HCT116 (cell line): ENCODE measurements at regions not wholly inside any gene's neighbourhood (a gene's known extent, or its start where the extent isn't known, plus 50 kb on each side); places are given as distances from the start of the nearest gene placed in this dataset.
"Not testable (repeated sequence)": the region's sequence is repeated elsewhere in the genome, so short reads cannot be mapped to it uniquely, and the experiment has no call there.

ENCODE experiments used
- ATAC-seq: fragments of 200-7000 bp; cut with Tn5 transposase; 2 replicates; pipeline ENCODE4 v1.9.1; 2020; ENCODE audit warnings: mild to moderate bottlenecking, moderate library complexity
- BruUV-seq: library from RNA; stranded (reverse); fragments of 400-500 nt; replicated peaks from 2 replicates; lab custom pipeline; 2021; lab: Mats Ljungman, UMichigan
- CTCF ChIA-PET: fragments of 300-600 bp; sonication (Branson Sonifier 250); formaldehyde crosslinking; loops from one replicate; lab custom pipeline; 2021; ENCODE audit warnings: antibody characterized with exemption; lab: Charles Lee
- POLR2A ChIA-PET: fragments of 300-600, 350-600 bp; sonication (Branson Sonifier 250); formaldehyde crosslinking; loops from one replicate; lab custom pipeline; 2021; ENCODE audit warnings: antibody characterized with exemption; lab: Charles Lee
- RAD21 ChIA-PET, 2 experiments: fragments of 300-600 bp; sonication (Branson Sonifier 250); formaldehyde crosslinking; loops; one replicate each; lab custom pipeline; 2023; ENCODE audit warnings: low total read pairs in 2 of 2; ENCODE audit not compliant: uncharacterized antibody in 2 of 2, unreplicated experiment in 2 of 2, low non-redundant PET in 1 of 2; lab: Charles Lee
- DNase-seq: peaks from one replicate; pipeline ENCODE4 v3.0.0-alpha.2; 2010; ENCODE audit warnings: low read depth, low spot score
- H2AFZ ChIP-seq: fragments of 200-600 bp; shearing (Covaris generic), sonication (generic); 2 replicates; pipeline ENCODE4 v1.6.1; 2017; ENCODE audit warnings: low read depth, mixed run types, mixed read lengths, antibody characterized with exemption, low read length; ENCODE audit not compliant: poor library complexity, severe bottlenecking
- H3K27ac ChIP-seq: 2 replicates; pipeline ENCODE4 v1.5.1; 2012; ENCODE audit warnings: low read depth, low read length
- H3K27me3 ChIP-seq: fragments of 200-600 bp; sonication (generic); 2 replicates; pipeline ENCODE4 v1.6.1; 2016; ENCODE audit warnings: mixed run types, low read length, mixed read lengths; ENCODE audit not compliant: insufficient read depth
- H3K36me3 ChIP-seq, 2 experiments: fragments of 200-500 bp in 1 of 2; fragments of 200-600 bp in 1 of 2; sonication (Bioruptor generic) in 1 of 2; sonication (generic) in 1 of 2; 2 replicates each; pipeline versions ENCODE4 v1.5.1 to v1.6.1; 2014 to 2016; ENCODE audit warnings: low read length in 2 of 2, inconsistent platforms in 1 of 2, mixed read lengths in 1 of 2, mixed run types in 1 of 2; ENCODE audit not compliant: insufficient read depth in 2 of 2, control insufficient read depth in 1 of 2
- H3K4me1 ChIP-seq, 2 experiments: fragments of 200-600 bp in 1 of 2; sonication (generic) in 1 of 2; 2 replicates each; pipeline versions ENCODE4 v1.5.1 to v1.6.1; 2012 to 2017; ENCODE audit warnings: low read length in 2 of 2, inconsistent platforms in 1 of 2, mild to moderate bottlenecking in 1 of 2, mixed read lengths in 1 of 2, mixed run types in 1 of 2, moderate library complexity in 1 of 2; ENCODE audit not compliant: insufficient read depth in 2 of 2, control insufficient read depth in 1 of 2
- H3K4me2 ChIP-seq: fragments of 200-600 bp; sonication (generic); 2 replicates; pipeline ENCODE4 v1.6.1; 2017; ENCODE audit warnings: mixed run types, low read length, mixed read lengths
- H3K4me3 ChIP-seq, 2 experiments: fragments of 200-600 bp in 1 of 2; sonication (generic) in 1 of 2; replicated peaks in 1 of 2; 2 replicates each; pipeline ENCODE4 v1.5.1; 2011 to 2016; ENCODE audit warnings: low read length in 2 of 2, control low read depth in 1 of 2, low read depth in 1 of 2, mild to moderate bottlenecking in 1 of 2, mixed read lengths in 1 of 2, mixed run types in 1 of 2
- H3K79me2 ChIP-seq: fragments of 200-600 bp; sonication (generic); 2 replicates; pipeline ENCODE4 v1.6.1; 2017; ENCODE audit warnings: mild to moderate bottlenecking, mixed run types, low read length, moderate library complexity, mixed read lengths; ENCODE audit not compliant: insufficient read depth
- H3K9ac ChIP-seq: fragments of 200-600 bp; sonication (generic); 2 replicates; pipeline ENCODE4 v1.6.1; 2016; ENCODE audit warnings: low read length, mixed read lengths
- H3K9me2 ChIP-seq: fragments of 200-600 bp; sonication (generic), shearing (Covaris generic); 2 replicates; pipeline ENCODE4 v1.6.1; 2017; ENCODE audit warnings: mixed run types, mild to moderate bottlenecking, moderate library complexity; ENCODE audit not compliant: insufficient read depth
- H3K9me3 ChIP-seq, 2 experiments: fragments of 200-500 bp in 1 of 2; fragments of 200-600 bp in 1 of 2; sonication (Bioruptor generic) in 1 of 2; sonication (generic) in 1 of 2; 2 replicates each; pipeline ENCODE4 v1.6.1; 2014 to 2017; ENCODE audit warnings: low read length in 2 of 2, mixed read lengths in 2 of 2, inconsistent platforms in 1 of 2, low read depth in 1 of 2, mild to moderate bottlenecking in 1 of 2, mixed run types in 1 of 2, moderate library complexity in 1 of 2; ENCODE audit not compliant: control insufficient read depth in 1 of 2, insufficient read depth in 1 of 2
- H4K20me1 ChIP-seq: fragments of 200-600 bp; sonication (generic), shearing (Covaris generic); 2 replicates; pipeline ENCODE4 v1.6.1; 2017; ENCODE audit warnings: mixed run types, mild to moderate bottlenecking, moderate library complexity; ENCODE audit not compliant: insufficient read depth
- CBX3 ChIP-seq: IDR thresholded peaks from 2 replicates; pipeline ENCODE4 v1.6.1; 2012; ENCODE audit warnings: low read depth
- CEBPB ChIP-seq: IDR thresholded peaks from 2 replicates; pipeline ENCODE4 v1.6.1; 2012; ENCODE audit warnings: low read depth
- EZH2 ChIP-seq: fragments of 200-600 bp; sonication (generic); IDR thresholded peaks from 2 replicates; pipeline ENCODE4 v1.6.1; 2017; ENCODE audit warnings: antibody characterized with exemption, mixed run types
- SP1 ChIP-seq: IDR thresholded peaks from 2 replicates; pipeline ENCODE4 v1.6.1; 2012; ENCODE audit warnings: low read depth
- YY1 ChIP-seq: IDR thresholded peaks from 2 replicates; pipeline ENCODE4 v1.6.1; 2011; ENCODE audit warnings: low read length, low read depth, moderate library complexity, mild to moderate bottlenecking; ENCODE audit not compliant: insufficient replicate concordance; ENCODE audit errors: extremely low read depth
- ZFX ChIP-seq: fragments of 450-650 bp; IDR thresholded peaks from 2 replicates; pipeline ENCODE4 v1.6.1; 2017
- intact Hi-C: fragments of 100-400 bp; cut with micrococcal nuclease; formaldehyde crosslinking; loops from 2 replicates; pipeline ENCODE4 v1.10.0; 2022
- TF ChIP-seq, protein P1 (sequence below): IDR thresholded peaks from 2 replicates; pipeline ENCODE4 v1.6.1; 2012; ENCODE audit warnings: low read depth

DNA sequence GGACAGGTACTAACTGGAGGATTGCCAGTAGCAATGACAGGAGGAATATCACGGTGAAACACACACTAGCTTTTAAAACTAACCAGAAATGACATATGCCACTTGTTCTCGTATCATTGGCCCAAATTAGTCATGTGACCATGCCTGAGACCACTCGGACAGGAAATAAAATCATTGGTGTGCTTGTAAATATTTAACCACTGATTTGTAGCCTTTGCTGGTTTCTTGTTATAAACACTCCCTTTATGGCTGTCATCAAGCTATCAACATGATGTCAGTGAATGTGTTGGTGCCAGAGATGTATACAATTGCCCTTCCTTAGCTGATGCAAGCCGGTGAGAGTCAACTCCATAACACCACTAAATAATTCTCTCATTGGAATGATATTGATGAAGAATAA lies 123.7 kb upstream of the ANKH start (continued):
- TF ChIP-seq, protein P1, sequence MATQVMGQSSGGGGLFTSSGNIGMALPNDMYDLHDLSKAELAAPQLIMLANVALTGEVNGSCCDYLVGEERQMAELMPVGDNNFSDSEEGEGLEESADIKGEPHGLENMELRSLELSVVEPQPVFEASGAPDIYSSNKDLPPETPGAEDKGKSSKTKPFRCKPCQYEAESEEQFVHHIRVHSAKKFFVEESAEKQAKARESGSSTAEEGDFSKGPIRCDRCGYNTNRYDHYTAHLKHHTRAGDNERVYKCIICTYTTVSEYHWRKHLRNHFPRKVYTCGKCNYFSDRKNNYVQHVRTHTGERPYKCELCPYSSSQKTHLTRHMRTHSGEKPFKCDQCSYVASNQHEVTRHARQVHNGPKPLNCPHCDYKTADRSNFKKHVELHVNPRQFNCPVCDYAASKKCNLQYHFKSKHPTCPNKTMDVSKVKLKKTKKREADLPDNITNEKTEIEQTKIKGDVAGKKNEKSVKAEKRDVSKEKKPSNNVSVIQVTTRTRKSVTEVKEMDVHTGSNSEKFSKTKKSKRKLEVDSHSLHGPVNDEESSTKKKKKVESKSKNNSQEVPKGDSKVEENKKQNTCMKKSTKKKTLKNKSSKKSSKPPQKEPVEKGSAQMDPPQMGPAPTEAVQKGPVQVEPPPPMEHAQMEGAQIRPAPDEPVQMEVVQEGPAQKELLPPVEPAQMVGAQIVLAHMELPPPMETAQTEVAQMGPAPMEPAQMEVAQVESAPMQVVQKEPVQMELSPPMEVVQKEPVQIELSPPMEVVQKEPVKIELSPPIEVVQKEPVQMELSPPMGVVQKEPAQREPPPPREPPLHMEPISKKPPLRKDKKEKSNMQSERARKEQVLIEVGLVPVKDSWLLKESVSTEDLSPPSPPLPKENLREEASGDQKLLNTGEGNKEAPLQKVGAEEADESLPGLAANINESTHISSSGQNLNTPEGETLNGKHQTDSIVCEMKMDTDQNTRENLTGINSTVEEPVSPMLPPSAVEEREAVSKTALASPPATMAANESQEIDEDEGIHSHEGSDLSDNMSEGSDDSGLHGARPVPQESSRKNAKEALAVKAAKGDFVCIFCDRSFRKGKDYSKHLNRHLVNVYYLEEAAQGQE: no peak
- TF ChIP-seq CEBPB: no peak
- no peak for TF ChIP-seq YY1
- TF ChIP-seq ZFX: no peak
- TF ChIP-seq SP1: no peak
- TF ChIP-seq CBX3: no peak
- TF ChIP-seq EZH2: no peak

DNA sequence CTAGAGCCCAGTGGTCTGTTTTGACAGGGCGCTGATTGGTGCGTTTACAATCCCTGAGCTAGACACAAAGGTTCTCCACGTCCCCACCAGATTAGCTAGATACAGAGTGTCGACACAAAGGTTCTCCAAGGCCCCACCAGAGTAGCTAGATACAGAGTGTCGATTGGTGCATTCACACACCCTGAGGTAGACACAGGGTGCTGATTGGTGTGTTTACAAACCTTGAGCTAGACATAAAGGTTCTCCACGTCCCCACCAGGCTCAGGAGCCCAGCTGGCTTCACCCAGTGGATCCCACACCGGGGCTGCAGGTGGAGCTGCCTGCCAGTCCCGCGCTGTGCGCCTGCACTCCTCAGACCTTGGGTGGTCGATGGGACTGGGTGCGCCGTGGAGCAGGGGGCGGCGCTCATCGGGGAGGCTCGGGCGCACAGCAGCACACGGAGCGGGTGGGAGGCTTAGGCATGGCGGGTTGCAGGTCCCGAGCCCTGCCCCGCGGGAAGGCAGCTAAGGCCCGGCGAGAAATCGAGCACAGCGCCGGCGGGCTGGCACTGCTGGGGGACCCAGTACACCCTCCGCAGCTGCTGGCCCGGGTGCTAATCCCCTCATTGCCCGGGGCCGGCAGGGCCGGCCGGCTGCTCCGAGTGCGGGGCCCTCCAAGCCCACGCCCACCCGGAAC lies 122.0 kb upstream of the ANKH start:
- H3K9me2 ChIP-seq, DNase-seq, H2AFZ ChIP-seq, H3K27ac ChIP-seq, ATAC-seq, H3K4me1 ChIP-seq, H4K20me1 ChIP-seq, BruUV-seq, H3K9ac ChIP-seq, H3K79me2 ChIP-seq, H3K4me3 ChIP-seq, H3K9me3 ChIP-seq, H3K4me2 ChIP-seq, POLR2A ChIA-PET, H3K36me3 ChIP-seq, RAD21 ChIA-PET, H3K27me3 ChIP-seq, intact Hi-C loops: not testable (repeated sequence)
- CTCF ChIA-PET: interaction anchor here (1.7 kb wide), 1 partner anchor 10 kb away, joined by 8 read pairs; no protein-coding TSS in a partner anchor

DNA sequence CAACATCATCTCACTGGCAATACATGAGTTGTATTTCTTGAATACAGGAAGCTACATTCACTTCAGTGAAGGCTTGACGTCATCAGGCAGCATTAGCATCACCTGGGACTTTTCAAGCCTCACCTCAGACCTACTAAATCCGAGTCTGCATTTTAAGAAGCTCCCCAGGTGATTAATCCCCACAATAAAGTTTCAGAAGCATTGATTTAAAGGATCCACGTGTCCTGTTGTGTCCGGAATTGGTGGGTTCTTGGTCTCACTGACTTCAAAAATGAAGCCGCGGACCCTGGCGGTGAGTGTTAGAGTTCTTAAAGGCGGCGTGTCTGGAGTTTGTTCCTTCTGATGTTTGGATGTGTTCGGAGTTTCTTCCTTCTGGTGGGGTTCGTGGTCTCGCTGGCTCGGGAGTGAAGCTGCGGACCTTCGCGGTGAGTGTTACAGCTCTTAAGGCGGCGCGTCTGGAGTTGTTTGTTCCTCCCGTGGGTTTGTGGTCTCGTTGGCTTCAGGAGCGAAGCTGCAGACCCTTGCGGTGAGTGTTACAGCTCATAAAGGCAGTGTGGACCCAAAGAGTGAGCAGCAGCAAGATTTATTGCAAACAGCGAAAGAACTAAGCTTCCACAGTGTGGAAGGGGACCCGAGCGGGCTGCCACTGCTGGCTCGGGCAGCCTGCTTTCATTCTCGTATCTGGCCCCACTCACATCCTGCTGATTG lies 121.3 kb upstream of the ANKH start:
- H3K27me3 ChIP-seq, H3K79me2 ChIP-seq, H3K36me3 ChIP-seq, H3K4me3 ChIP-seq, POLR2A ChIA-PET, DNase-seq, H3K27ac ChIP-seq, ATAC-seq, BruUV-seq, RAD21 ChIA-PET, H3K9me3 ChIP-seq, H3K4me2 ChIP-seq, intact Hi-C loops, H3K4me1 ChIP-seq, H4K20me1 ChIP-seq, H3K9ac ChIP-seq, H3K9me2 ChIP-seq, H2AFZ ChIP-seq: not testable (repeated sequence)
- CTCF ChIA-PET: interaction anchor here (1.7 kb wide), 1 partner anchor 11 kb away, joined by 8 read pairs; no protein-coding TSS in a partner anchor
